ENCODE measurements at regions not wholly inside any gene's neighbourhood (a gene's known extent, or its start where the extent isn't known, plus 50 kb on each side); places are given as distances from the start of the nearest gene placed in this dataset.
"Not testable (repeated sequence)": the region's sequence is repeated elsewhere in the genome, so short reads cannot be mapped to it uniquely, and the experiment has no call there.

GRCh38 chr13:22948421-22948820 is 232.4 kb upstream of the SGCG start:
- dilution Hi-C loops (cut with MboI; ENCODE audit: extremely low pct_ligation_motif_present, low sequenced_read_pairs): no loop called here

GRCh38 chr13:22952018-22952417 is 228.8 kb upstream of the SGCG start:
- H3K4me1 ChIP-seq (ENCODE audit: control insufficient read depth, extremely low read depth, insufficient read depth, low read length); H3K4me3 ChIP-seq (ENCODE audit: control insufficient read depth in 2 of 3, extremely low read depth in 1 of 3, insufficient read depth in 2 of 3, low read depth in 1 of 3, low read length in 3 of 3); H3K27me3 ChIP-seq (ENCODE audit: control insufficient read depth, extremely low read depth, insufficient read depth, low read length); H3K9ac ChIP-seq (ENCODE audit: control insufficient read depth, extremely low read depth, insufficient read depth, low read length); H3K36me3 ChIP-seq (ENCODE audit: control insufficient read depth in 2 of 2, extremely low read depth in 1 of 2, insufficient read depth in 2 of 2, low read length in 2 of 2); FAIRE-seq; H3K9me1 ChIP-seq (ENCODE audit: control insufficient read depth, extremely low read depth, insufficient read depth, low read length); DNase-seq (ENCODE audit: low read depth, low spot score); H3K9me3 ChIP-seq (ENCODE audit: control insufficient read depth, low read depth, low read length); H2AFZ ChIP-seq (ENCODE audit: control insufficient read depth, low read length); dilution Hi-C loops (cut with MboI; ENCODE audit: extremely low pct_ligation_motif_present, low sequenced_read_pairs); H3K4me2 ChIP-seq (ENCODE audit: control insufficient read depth, extremely low read depth, insufficient read depth, low read depth, low read length); H3K79me2 ChIP-seq (ENCODE audit: control insufficient read depth, insufficient read depth, low read length); H4K20me1 ChIP-seq (ENCODE audit: control insufficient read depth, extremely low read depth, insufficient read depth, low read length); H3K27ac ChIP-seq (ENCODE audit: control insufficient read depth, insufficient read depth, low read length): not testable (repeated sequence)

More at GRCh38 chr13:22948421-22948820, 232.4 kb upstream of the SGCG start:
- Histone ChIP-seq H3K27me3 (ENCODE audit: control insufficient read depth, extremely low read depth, insufficient read depth, low read length) (no peaks in the 10 kb centered on the region), H3K79me2 (ENCODE audit: control insufficient read depth, insufficient read depth, low read length) (no peaks in the 10 kb centered on the region), H3K36me3 (ENCODE audit: control insufficient read depth in 2 of 2, extremely low read depth in 1 of 2, insufficient read depth in 2 of 2, low read length in 2 of 2) (no peaks in the 10 kb centered on the region), H3K4me2 (ENCODE audit: control insufficient read depth, extremely low read depth, insufficient read depth, low read depth, low read length) (no peak overlapping the region), H4K20me1 (ENCODE audit: control insufficient read depth, extremely low read depth, insufficient read depth, low read length) (no peaks in the 10 kb centered on the region), H3K9me3 (ENCODE audit: control insufficient read depth, low read depth, low read length) (no peaks in the 10 kb centered on the region), H2AFZ (ENCODE audit: control insufficient read depth, low read length) (no peak overlapping the region), H3K4me3 (ENCODE audit: control insufficient read depth in 2 of 3, extremely low read depth in 1 of 3, insufficient read depth in 2 of 3, low read depth in 1 of 3, low read length in 3 of 3) (no peak overlapping the region), H3K4me1 (ENCODE audit: control insufficient read depth, extremely low read depth, insufficient read depth, low read length) (no peaks in the 10 kb centered on the region), H3K9ac (ENCODE audit: control insufficient read depth, extremely low read depth, insufficient read depth, low read length) (no peak overlapping the region), H3K9me1 (ENCODE audit: control insufficient read depth, extremely low read depth, insufficient read depth, low read length) (no peaks in the 10 kb centered on the region), H3K27ac (ENCODE audit: control insufficient read depth, insufficient read depth, low read length) (no peak overlapping the region)
- TF ChIP-seq EZH2 (IDR thresholded peaks at IDR 0.05; ENCODE audit: low read length): no peak
- no peak for TF ChIP-seq CTCF (optimal IDR thresholded peaks at IDR 0.05 in 1 of 3, IDR thresholded peaks at IDR 0.05 in 1 of 3, conservative IDR thresholded peaks at IDR 0.05 in 1 of 3; ENCODE audit: extremely low read depth in 1 of 3, insufficient read depth in 2 of 3, low read length in 3 of 3)
- DNase-seq (ENCODE audit: low read depth, low spot score) (no peak), FAIRE-seq (no peak)

GRCh38 chr13:22955147-22955546 is 225.6 kb upstream of the SGCG start:
- H3K4me3 ChIP-seq (ENCODE audit: control insufficient read depth in 2 of 3, extremely low read depth in 1 of 3, insufficient read depth in 2 of 3, low read depth in 1 of 3, low read length in 3 of 3); H4K20me1 ChIP-seq (ENCODE audit: control insufficient read depth, extremely low read depth, insufficient read depth, low read length); H3K9me3 ChIP-seq (ENCODE audit: control insufficient read depth, low read depth, low read length); H3K9me1 ChIP-seq (ENCODE audit: control insufficient read depth, extremely low read depth, insufficient read depth, low read length); H3K27ac ChIP-seq (ENCODE audit: control insufficient read depth, insufficient read depth, low read length); FAIRE-seq; H3K79me2 ChIP-seq (ENCODE audit: control insufficient read depth, insufficient read depth, low read length); H3K27me3 ChIP-seq (ENCODE audit: control insufficient read depth, extremely low read depth, insufficient read depth, low read length); dilution Hi-C loops (cut with MboI; ENCODE audit: extremely low pct_ligation_motif_present, low sequenced_read_pairs); H3K4me2 ChIP-seq (ENCODE audit: control insufficient read depth, extremely low read depth, insufficient read depth, low read depth, low read length); H3K9ac ChIP-seq (ENCODE audit: control insufficient read depth, extremely low read depth, insufficient read depth, low read length); H2AFZ ChIP-seq (ENCODE audit: control insufficient read depth, low read length); DNase-seq (ENCODE audit: low read depth, low spot score); H3K4me1 ChIP-seq (ENCODE audit: control insufficient read depth, extremely low read depth, insufficient read depth, low read length); H3K36me3 ChIP-seq (ENCODE audit: control insufficient read depth in 2 of 2, extremely low read depth in 1 of 2, insufficient read depth in 2 of 2, low read length in 2 of 2): not testable (repeated sequence)

- not testable (repeated sequence) for FAIRE-seq
Measured at GRCh38 chr13:22956456-22957115, 224.2 kb upstream of the SGCG start.

More at GRCh38 chr13:22956456-22957115, 224.2 kb upstream of the SGCG start:
- H2AFZ ChIP-seq (ENCODE audit: control insufficient read depth, low read length); H3K9me3 ChIP-seq (ENCODE audit: control insufficient read depth, low read depth, low read length); H3K27ac ChIP-seq (ENCODE audit: control insufficient read depth, insufficient read depth, low read length); H3K4me1 ChIP-seq (ENCODE audit: control insufficient read depth, extremely low read depth, insufficient read depth, low read length); dilution Hi-C loops (cut with MboI; ENCODE audit: extremely low pct_ligation_motif_present, low sequenced_read_pairs); H3K4me3 ChIP-seq (ENCODE audit: control insufficient read depth in 2 of 3, extremely low read depth in 1 of 3, insufficient read depth in 2 of 3, low read depth in 1 of 3, low read length in 3 of 3); H3K79me2 ChIP-seq (ENCODE audit: control insufficient read depth, insufficient read depth, low read length); H3K36me3 ChIP-seq (ENCODE audit: control insufficient read depth in 2 of 2, extremely low read depth in 1 of 2, insufficient read depth in 2 of 2, low read length in 2 of 2); H4K20me1 ChIP-seq (ENCODE audit: control insufficient read depth, extremely low read depth, insufficient read depth, low read length); H3K9ac ChIP-seq (ENCODE audit: control insufficient read depth, extremely low read depth, insufficient read depth, low read length); DNase-seq (ENCODE audit: low read depth, low spot score); H3K4me2 ChIP-seq (ENCODE audit: control insufficient read depth, extremely low read depth, insufficient read depth, low read depth, low read length); H3K27me3 ChIP-seq (ENCODE audit: control insufficient read depth, extremely low read depth, insufficient read depth, low read length); H3K9me1 ChIP-seq (ENCODE audit: control insufficient read depth, extremely low read depth, insufficient read depth, low read length): not testable (repeated sequence)

Data from keratinocyte (primary cell).